ENCODE measurements at regions not wholly inside any gene's neighbourhood (a gene's known extent, or its start where the extent isn't known, plus 50 kb on each side); places are given as distances from the start of the nearest gene placed in this dataset.

GRCh38 chr11:122423273-122423672, 232.2 kb upstream of the UBASH3B start:
- Histone ChIP-seq H3K4me2 (ENCODE audit: insufficient read depth, low read length) (no peak overlapping the region), H2AFZ (ENCODE audit: low read depth, low read length) (no peak overlapping the region), H3K4me3 (ENCODE audit: low read depth in 1 of 2, low read length in 2 of 2) (no peak overlapping the region), H3K27ac (ENCODE audit: low read length) (no peak overlapping the region), H4K20me1 (ENCODE audit: insufficient read depth, low read length) (no peaks in the 10 kb centered on the region), H3K9me3 (ENCODE audit: insufficient read depth, low read length, severe bottlenecking) (no peaks in the 10 kb centered on the region), H3K9ac (ENCODE audit: low read depth, low read length) (no peak overlapping the region), H3K36me3 (ENCODE audit: insufficient read depth, low read length) (no peaks in the 10 kb centered on the region), H3K4me1 (ENCODE audit: insufficient read depth, low read length) (no peaks in the 10 kb centered on the region), H3K27me3 (ENCODE audit: insufficient read depth, low read length, poor library complexity) (peaks cover 13% of the 10 kb centered on the region), H3K79me2 (ENCODE audit: insufficient read depth, low read length) (no peaks in the 10 kb centered on the region)
- no peak for ATAC-seq (ENCODE audit: insufficient read depth, low read depth)
- no peak for TF ChIP-seq EZH2 (IDR thresholded peaks at IDR 0.05; ENCODE audit: borderline replicate concordance, low read depth, low read length, severe bottlenecking)
- TF ChIP-seq CTCF (IDR thresholded peaks at IDR 0.05; ENCODE audit: borderline replicate concordance, extremely low read depth, low read length, poor library complexity, severe bottlenecking) = no peak
- no peak for DNase-seq

GRCh38 chr11:122422682-122423081, 232.8 kb upstream of the UBASH3B start:
- Histone ChIP-seq H3K4me1 (ENCODE audit: insufficient read depth, low read length) (no peaks in the 10 kb centered on the region), H3K4me2 (ENCODE audit: insufficient read depth, low read length) (no peak overlapping the region), H3K79me2 (ENCODE audit: insufficient read depth, low read length) (no peaks in the 10 kb centered on the region), H3K4me3 (ENCODE audit: low read depth in 1 of 2, low read length in 2 of 2) (no peak overlapping the region), H3K9ac (ENCODE audit: low read depth, low read length) (no peak overlapping the region), H3K36me3 (ENCODE audit: insufficient read depth, low read length) (no peaks in the 10 kb centered on the region), H2AFZ (ENCODE audit: low read depth, low read length) (no peak overlapping the region), H3K27me3 (ENCODE audit: insufficient read depth, low read length, poor library complexity) (peaks cover 13% of the 10 kb centered on the region), H3K9me3 (ENCODE audit: insufficient read depth, low read length, severe bottlenecking) (no peaks in the 10 kb centered on the region), H3K27ac (ENCODE audit: low read length) (no peak overlapping the region), H4K20me1 (ENCODE audit: insufficient read depth, low read length) (no peaks in the 10 kb centered on the region)
- no peak for ATAC-seq (ENCODE audit: insufficient read depth, low read depth)
- no peak for DNase-seq
- TF ChIP-seq EZH2 (IDR thresholded peaks at IDR 0.05; ENCODE audit: borderline replicate concordance, low read depth, low read length, severe bottlenecking) = no peak
- no peak for TF ChIP-seq CTCF (IDR thresholded peaks at IDR 0.05; ENCODE audit: borderline replicate concordance, extremely low read depth, low read length, poor library complexity, severe bottlenecking)

- no peak overlapping the region for H3K4me3 ChIP-seq (ENCODE audit: low read depth in 1 of 2, low read length in 2 of 2)
- H3K9ac ChIP-seq (ENCODE audit: low read depth, low read length) = no peak overlapping the region
- H3K27ac ChIP-seq (ENCODE audit: low read length) = no peak overlapping the region
- no peaks in the 10 kb centered on the region for H3K9me3 ChIP-seq (ENCODE audit: insufficient read depth, low read length, severe bottlenecking)
- ATAC-seq (ENCODE audit: insufficient read depth, low read depth) = no peak
- H2AFZ ChIP-seq (ENCODE audit: low read depth, low read length) = no peak overlapping the region
- H3K4me1 ChIP-seq (ENCODE audit: insufficient read depth, low read length) = no peaks in the 10 kb centered on the region
- H4K20me1 ChIP-seq (ENCODE audit: insufficient read depth, low read length) = no peaks in the 10 kb centered on the region
- DNase-seq = no peak
- H3K79me2 ChIP-seq (ENCODE audit: insufficient read depth, low read length) = no peaks in the 10 kb centered on the region
- TF ChIP-seq CTCF (IDR thresholded peaks at IDR 0.05; ENCODE audit: borderline replicate concordance, extremely low read depth, low read length, poor library complexity, severe bottlenecking) (no peak), EZH2 (IDR thresholded peaks at IDR 0.05; ENCODE audit: borderline replicate concordance, low read depth, low read length, severe bottlenecking) (no peak)
- no peak overlapping the region for H3K4me2 ChIP-seq (ENCODE audit: insufficient read depth, low read length)
- H3K36me3 ChIP-seq (ENCODE audit: insufficient read depth, low read length) = no peaks in the 10 kb centered on the region
- H3K27me3 ChIP-seq (ENCODE audit: insufficient read depth, low read length, poor library complexity) = peaks cover 10% of the 10 kb centered on the region
Measured at GRCh38 chr11:122421702-122422101, 233.8 kb upstream of the UBASH3B start.

- H3K4me1 ChIP-seq (ENCODE audit: insufficient read depth, low read length) = no peaks in the 10 kb centered on the region
- H3K27me3 ChIP-seq (ENCODE audit: insufficient read depth, low read length, poor library complexity) = peaks cover 7% of the 10 kb centered on the region
- H3K79me2 ChIP-seq (ENCODE audit: insufficient read depth, low read length) = no peaks in the 10 kb centered on the region
- no peaks in the 10 kb centered on the region for H4K20me1 ChIP-seq (ENCODE audit: insufficient read depth, low read length)
- no peak overlapping the region for H2AFZ ChIP-seq (ENCODE audit: low read depth, low read length)
- no peak overlapping the region for H3K4me3 ChIP-seq (ENCODE audit: low read depth in 1 of 2, low read length in 2 of 2)
- H3K27ac ChIP-seq (ENCODE audit: low read length) = no peak overlapping the region
- no peak overlapping the region for H3K9ac ChIP-seq (ENCODE audit: low read depth, low read length)
- peaks cover 4% of the 10 kb centered on the region for H3K9me3 ChIP-seq (ENCODE audit: insufficient read depth, low read length, severe bottlenecking)
- DNase-seq = no peak
- no peaks in the 10 kb centered on the region for H3K36me3 ChIP-seq (ENCODE audit: insufficient read depth, low read length)
- ATAC-seq (ENCODE audit: insufficient read depth, low read depth) = no peak
- TF ChIP-seq EZH2 (IDR thresholded peaks at IDR 0.05; ENCODE audit: borderline replicate concordance, low read depth, low read length, severe bottlenecking) (no peak), CTCF (IDR thresholded peaks at IDR 0.05; ENCODE audit: borderline replicate concordance, extremely low read depth, low read length, poor library complexity, severe bottlenecking) (no peak)
- no peak overlapping the region for H3K4me2 ChIP-seq (ENCODE audit: insufficient read depth, low read length)
Measured at GRCh38 chr11:122418032-122418431, 237.5 kb upstream of the UBASH3B start.
